HEK293 (cell line): ENCODE measurements at regions not wholly inside any gene's neighbourhood (a gene's known extent, or its start where the extent isn't known, plus 50 kb on each side); places are given as distances from the start of the nearest gene placed in this dataset.

Experiments
- EGR2 ChIP-seq: fragments of 450-650 bp; formaldehyde crosslinking; IDR thresholded peaks from 2 replicates; pipeline ENCODE4 v1.5.1; 2016; ENCODE audit warnings: low read depth, missing biosample characterization, missing genetic modification characterization
- HOXA7 ChIP-seq: sonication (generic); formaldehyde crosslinking; IDR thresholded peaks from 2 replicates; pipeline ENCODE4 v1.8.1; 2022; ENCODE audit warnings: missing genetic modification reagents, borderline replicate concordance
- ZNF121 ChIP-seq: fragments of 450-650 bp; formaldehyde crosslinking; IDR thresholded peaks from 2 replicates; pipeline ENCODE4 v1.5.1; 2016; ENCODE audit warnings: missing biosample characterization, missing genetic modification characterization
- ZNF221 ChIP-seq: fragments of 450-650 bp; formaldehyde crosslinking; IDR thresholded peaks from 2 replicates; pipeline ENCODE4 v1.5.1; 2017; ENCODE audit warnings: missing biosample characterization, missing genetic modification characterization, borderline replicate concordance
- ZXDB ChIP-seq: fragments of 450-650 bp; formaldehyde crosslinking; IDR thresholded peaks from 2 replicates; pipeline ENCODE4 v1.5.1; 2016; ENCODE audit warnings: missing biosample characterization, missing genetic modification characterization
- TF ChIP-seq, protein P1 (sequence below): fragments of 450-650 bp; formaldehyde crosslinking; IDR thresholded peaks from 2 replicates; pipeline ENCODE4 v1.5.1; 2016; ENCODE audit warnings: missing biosample characterization, missing genetic modification characterization
- TF ChIP-seq, protein P2 (sequence below): fragments of 450-650 bp; formaldehyde crosslinking; conservative IDR thresholded peaks from 2 replicates; pipeline ENCODE4 v1.5.1; 2016; ENCODE audit warnings: low read depth, missing biosample characterization, missing genetic modification characterization
- TF ChIP-seq, protein P3 (sequence below): fragments of 450-650 bp; formaldehyde crosslinking; IDR thresholded peaks from 2 replicates; pipeline ENCODE4 v1.5.1; 2016; ENCODE audit warnings: missing biosample characterization, missing genetic modification characterization

DNA sequence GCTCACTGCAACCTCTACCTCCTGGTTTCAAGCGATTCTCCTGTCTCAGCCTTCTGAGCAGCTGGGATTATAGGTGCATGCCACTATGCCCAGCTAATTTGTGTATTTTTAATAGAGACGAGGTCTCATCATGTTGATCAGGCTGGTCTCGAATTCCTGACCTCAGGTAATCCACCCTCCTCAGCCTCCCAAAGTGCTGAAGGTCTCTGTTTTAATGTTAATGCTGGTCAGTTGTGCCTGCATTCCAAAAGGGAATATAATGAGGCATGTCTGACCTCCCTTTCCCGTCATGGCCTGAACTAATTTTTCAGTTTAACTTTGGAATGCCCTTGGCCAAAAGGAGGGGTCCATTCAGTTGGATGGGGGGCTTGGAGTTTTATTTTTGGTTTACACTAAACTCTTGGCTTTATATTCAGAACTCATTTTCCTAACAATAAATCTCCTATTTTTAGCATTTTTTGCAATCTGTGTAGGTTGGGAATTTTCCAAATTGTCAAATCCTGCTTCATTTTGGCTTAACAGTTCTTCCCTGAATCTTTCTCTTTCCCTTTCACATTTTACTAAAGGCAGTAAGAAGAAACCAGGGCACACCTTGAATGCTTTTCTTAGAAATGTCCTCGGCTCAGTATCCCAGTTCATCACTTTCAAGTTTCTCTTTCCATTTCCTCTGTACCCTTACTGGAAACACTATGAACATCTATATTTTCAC lies 1175.5 kb downstream of the MAT2B start:
- TF ChIP-seq ZNF221 (tag by site-specific recombination) (no peak), EGR2 (tag by site-specific recombination) (no peak), ZXDB (no peak), HOXA7 (CRISPR knock-in tag) (no peak), ZNF121 (tag by site-specific recombination) (no peak)
- TF ChIP-seq, protein P1, sequence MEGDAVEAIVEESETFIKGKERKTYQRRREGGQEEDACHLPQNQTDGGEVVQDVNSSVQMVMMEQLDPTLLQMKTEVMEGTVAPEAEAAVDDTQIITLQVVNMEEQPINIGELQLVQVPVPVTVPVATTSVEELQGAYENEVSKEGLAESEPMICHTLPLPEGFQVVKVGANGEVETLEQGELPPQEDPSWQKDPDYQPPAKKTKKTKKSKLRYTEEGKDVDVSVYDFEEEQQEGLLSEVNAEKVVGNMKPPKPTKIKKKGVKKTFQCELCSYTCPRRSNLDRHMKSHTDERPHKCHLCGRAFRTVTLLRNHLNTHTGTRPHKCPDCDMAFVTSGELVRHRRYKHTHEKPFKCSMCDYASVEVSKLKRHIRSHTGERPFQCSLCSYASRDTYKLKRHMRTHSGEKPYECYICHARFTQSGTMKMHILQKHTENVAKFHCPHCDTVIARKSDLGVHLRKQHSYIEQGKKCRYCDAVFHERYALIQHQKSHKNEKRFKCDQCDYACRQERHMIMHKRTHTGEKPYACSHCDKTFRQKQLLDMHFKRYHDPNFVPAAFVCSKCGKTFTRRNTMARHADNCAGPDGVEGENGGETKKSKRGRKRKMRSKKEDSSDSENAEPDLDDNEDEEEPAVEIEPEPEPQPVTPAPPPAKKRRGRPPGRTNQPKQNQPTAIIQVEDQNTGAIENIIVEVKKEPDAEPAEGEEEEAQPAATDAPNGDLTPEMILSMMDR = no peak
- TF ChIP-seq, protein P2, sequence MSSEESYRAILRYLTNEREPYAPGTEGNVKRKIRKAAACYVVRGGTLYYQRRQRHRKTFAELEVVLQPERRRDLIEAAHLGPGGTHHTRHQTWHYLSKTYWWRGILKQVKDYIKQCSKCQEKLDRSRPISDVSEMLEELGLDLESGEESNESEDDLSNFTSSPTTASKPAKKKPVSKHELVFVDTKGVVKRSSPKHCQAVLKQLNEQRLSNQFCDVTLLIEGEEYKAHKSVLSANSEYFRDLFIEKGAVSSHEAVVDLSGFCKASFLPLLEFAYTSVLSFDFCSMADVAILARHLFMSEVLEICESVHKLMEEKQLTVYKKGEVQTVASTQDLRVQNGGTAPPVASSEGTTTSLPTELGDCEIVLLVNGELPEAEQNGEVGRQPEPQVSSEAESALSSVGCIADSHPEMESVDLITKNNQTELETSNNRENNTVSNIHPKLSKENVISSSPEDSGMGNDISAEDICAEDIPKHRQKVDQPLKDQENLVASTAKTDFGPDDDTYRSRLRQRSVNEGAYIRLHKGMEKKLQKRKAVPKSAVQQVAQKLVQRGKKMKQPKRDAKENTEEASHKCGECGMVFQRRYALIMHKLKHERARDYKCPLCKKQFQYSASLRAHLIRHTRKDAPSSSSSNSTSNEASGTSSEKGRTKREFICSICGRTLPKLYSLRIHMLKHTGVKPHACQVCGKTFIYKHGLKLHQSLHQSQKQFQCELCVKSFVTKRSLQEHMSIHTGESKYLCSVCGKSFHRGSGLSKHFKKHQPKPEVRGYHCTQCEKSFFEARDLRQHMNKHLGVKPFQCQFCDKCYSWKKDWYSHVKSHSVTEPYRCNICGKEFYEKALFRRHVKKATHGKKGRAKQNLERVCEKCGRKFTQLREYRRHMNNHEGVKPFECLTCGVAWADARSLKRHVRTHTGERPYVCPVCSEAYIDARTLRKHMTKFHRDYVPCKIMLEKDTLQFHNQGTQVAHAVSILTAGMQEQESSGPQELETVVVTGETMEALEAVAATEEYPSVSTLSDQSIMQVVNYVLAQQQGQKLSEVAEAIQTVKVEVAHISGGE (tag by site-specific recombination) = no peak
- TF ChIP-seq, protein P3, sequence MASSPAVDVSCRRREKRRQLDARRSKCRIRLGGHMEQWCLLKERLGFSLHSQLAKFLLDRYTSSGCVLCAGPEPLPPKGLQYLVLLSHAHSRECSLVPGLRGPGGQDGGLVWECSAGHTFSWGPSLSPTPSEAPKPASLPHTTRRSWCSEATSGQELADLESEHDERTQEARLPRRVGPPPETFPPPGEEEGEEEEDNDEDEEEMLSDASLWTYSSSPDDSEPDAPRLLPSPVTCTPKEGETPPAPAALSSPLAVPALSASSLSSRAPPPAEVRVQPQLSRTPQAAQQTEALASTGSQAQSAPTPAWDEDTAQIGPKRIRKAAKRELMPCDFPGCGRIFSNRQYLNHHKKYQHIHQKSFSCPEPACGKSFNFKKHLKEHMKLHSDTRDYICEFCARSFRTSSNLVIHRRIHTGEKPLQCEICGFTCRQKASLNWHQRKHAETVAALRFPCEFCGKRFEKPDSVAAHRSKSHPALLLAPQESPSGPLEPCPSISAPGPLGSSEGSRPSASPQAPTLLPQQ (tag by site-specific recombination) = no peak
